ENCODE measurements at regions not wholly inside any gene's neighbourhood (a gene's known extent, or its start where the extent isn't known, plus 50 kb on each side); places are given as distances from the start of the nearest gene placed in this dataset.
A peak's percentile ranks its signal among the peaks of the same experiment; 100 is the strongest.

GRCh38 chr12:127504874-127505273 is 762.1 kb upstream of the TMEM132C start:
- Mint-ChIP-seq H3K27me3 (no peaks in the 10 kb centered on the region), H3K27ac (no peak overlapping the region), H3K36me3 (ENCODE audit: insufficient read depth) (no peaks in the 10 kb centered on the region), H3K4me3 (ENCODE audit: low read depth) (no peak overlapping the region), H3K9me3 (ENCODE audit: low read depth) (peaks cover 8% of the 10 kb centered on the region), H3K4me1 (ENCODE audit: low read depth) (peaks cover 14% of the 10 kb centered on the region)
- TF ChIP-seq, protein P1, sequence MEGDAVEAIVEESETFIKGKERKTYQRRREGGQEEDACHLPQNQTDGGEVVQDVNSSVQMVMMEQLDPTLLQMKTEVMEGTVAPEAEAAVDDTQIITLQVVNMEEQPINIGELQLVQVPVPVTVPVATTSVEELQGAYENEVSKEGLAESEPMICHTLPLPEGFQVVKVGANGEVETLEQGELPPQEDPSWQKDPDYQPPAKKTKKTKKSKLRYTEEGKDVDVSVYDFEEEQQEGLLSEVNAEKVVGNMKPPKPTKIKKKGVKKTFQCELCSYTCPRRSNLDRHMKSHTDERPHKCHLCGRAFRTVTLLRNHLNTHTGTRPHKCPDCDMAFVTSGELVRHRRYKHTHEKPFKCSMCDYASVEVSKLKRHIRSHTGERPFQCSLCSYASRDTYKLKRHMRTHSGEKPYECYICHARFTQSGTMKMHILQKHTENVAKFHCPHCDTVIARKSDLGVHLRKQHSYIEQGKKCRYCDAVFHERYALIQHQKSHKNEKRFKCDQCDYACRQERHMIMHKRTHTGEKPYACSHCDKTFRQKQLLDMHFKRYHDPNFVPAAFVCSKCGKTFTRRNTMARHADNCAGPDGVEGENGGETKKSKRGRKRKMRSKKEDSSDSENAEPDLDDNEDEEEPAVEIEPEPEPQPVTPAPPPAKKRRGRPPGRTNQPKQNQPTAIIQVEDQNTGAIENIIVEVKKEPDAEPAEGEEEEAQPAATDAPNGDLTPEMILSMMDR (IDR thresholded peaks at IDR 0.05; ENCODE audit: unreplicated experiment) = no peak
- no peak for DNase-seq (ENCODE audit: low spot score, unreplicated experiment)

GRCh38 chr12:127507341-127507740 is 759.6 kb upstream of the TMEM132C start:
- Mint-ChIP-seq H3K4me1 (ENCODE audit: low read depth) (peaks cover 14% of the 10 kb centered on the region), H3K27ac (peak overlapping the region; percentile 28), H3K4me3 (ENCODE audit: low read depth) (no peak overlapping the region), H3K36me3 (ENCODE audit: insufficient read depth) (no peaks in the 10 kb centered on the region), H3K27me3 (no peaks in the 10 kb centered on the region), H3K9me3 (ENCODE audit: low read depth) (peaks cover 5% of the 10 kb centered on the region)
- no peak for DNase-seq (ENCODE audit: low spot score, unreplicated experiment)
- TF ChIP-seq, protein P1 (IDR thresholded peaks at IDR 0.05; ENCODE audit: unreplicated experiment) = no peak

GRCh38 chr12:127509066-127509778 is 757.7 kb upstream of the TMEM132C start:
- Mint-ChIP-seq H3K4me3 (ENCODE audit: low read depth) (no peak overlapping the region), H3K27me3 (no peaks in the 10 kb centered on the region), H3K9me3 (ENCODE audit: low read depth) (peaks cover 5% of the 10 kb centered on the region)

GRCh38 chr12:127515941-127516340 is 751.0 kb upstream of the TMEM132C start:
- TF ChIP-seq, protein P1 (IDR thresholded peaks at IDR 0.05; ENCODE audit: unreplicated experiment) = no peak
- Mint-ChIP-seq H3K9me3 (ENCODE audit: low read depth) (no peaks in the 10 kb centered on the region), H3K36me3 (ENCODE audit: insufficient read depth) (no peaks in the 10 kb centered on the region), H3K4me1 (ENCODE audit: low read depth) (no peaks in the 10 kb centered on the region), H3K27ac (no peak overlapping the region), H3K27me3 (no peaks in the 10 kb centered on the region), H3K4me3 (ENCODE audit: low read depth) (no peak overlapping the region)
- no peak for DNase-seq (ENCODE audit: low spot score, unreplicated experiment)

More at GRCh38 chr12:127509066-127509778, 757.7 kb upstream of the TMEM132C start:
- DNase-seq (ENCODE audit: low spot score, unreplicated experiment) = no peak
- no peaks in the 10 kb centered on the region for H3K36me3 Mint-ChIP-seq (ENCODE audit: insufficient read depth)
- TF ChIP-seq, protein P1 (IDR thresholded peaks at IDR 0.05; ENCODE audit: unreplicated experiment) = no peak
- no peak overlapping the region for H3K27ac Mint-ChIP-seq
- H3K4me1 Mint-ChIP-seq (ENCODE audit: low read depth) = peaks cover 14% of the 10 kb centered on the region

DNA sequence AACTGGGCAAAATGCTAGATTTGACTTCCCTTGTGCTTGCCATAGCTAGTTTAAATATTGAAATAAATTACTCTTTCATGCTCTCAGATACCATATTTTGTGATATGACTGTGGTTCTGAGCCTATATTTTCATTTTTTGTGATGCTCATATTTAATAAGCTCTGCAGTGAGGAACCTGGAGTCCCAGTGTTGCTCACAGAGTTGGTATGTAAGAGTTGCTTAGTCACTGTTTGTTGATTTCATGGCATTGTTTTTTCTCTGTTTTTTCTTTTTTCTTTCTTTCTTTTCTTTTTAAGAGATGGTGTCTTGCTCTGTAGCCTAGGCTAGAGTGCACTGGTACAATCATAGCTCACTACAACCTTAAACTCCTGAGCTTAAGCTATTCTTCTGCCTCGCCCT is 750.5 kb upstream of the TMEM132C start:
- no peak overlapping the region for H3K4me3 Mint-ChIP-seq (ENCODE audit: low read depth)
- TF ChIP-seq, protein P1 (IDR thresholded peaks at IDR 0.05; ENCODE audit: unreplicated experiment) = no peak
- H3K27me3 Mint-ChIP-seq = no peaks in the 10 kb centered on the region

More for the DNA sequence above, 750.5 kb upstream of the TMEM132C start:
- Mint-ChIP-seq H3K27ac (no peak overlapping the region), H3K4me1 (ENCODE audit: low read depth) (no peaks in the 10 kb centered on the region), H3K9me3 (ENCODE audit: low read depth) (no peaks in the 10 kb centered on the region), H3K36me3 (ENCODE audit: insufficient read depth) (no peaks in the 10 kb centered on the region)
- DNase-seq (ENCODE audit: low spot score, unreplicated experiment) = no peak

Measured in progenitor cell of endocrine pancreas (in vitro differentiated cells).